ENCODE measurements at regions not wholly inside any gene's neighbourhood (a gene's known extent, or its start where the extent isn't known, plus 50 kb on each side); places are given as distances from the start of the nearest gene placed in this dataset.

DNA sequence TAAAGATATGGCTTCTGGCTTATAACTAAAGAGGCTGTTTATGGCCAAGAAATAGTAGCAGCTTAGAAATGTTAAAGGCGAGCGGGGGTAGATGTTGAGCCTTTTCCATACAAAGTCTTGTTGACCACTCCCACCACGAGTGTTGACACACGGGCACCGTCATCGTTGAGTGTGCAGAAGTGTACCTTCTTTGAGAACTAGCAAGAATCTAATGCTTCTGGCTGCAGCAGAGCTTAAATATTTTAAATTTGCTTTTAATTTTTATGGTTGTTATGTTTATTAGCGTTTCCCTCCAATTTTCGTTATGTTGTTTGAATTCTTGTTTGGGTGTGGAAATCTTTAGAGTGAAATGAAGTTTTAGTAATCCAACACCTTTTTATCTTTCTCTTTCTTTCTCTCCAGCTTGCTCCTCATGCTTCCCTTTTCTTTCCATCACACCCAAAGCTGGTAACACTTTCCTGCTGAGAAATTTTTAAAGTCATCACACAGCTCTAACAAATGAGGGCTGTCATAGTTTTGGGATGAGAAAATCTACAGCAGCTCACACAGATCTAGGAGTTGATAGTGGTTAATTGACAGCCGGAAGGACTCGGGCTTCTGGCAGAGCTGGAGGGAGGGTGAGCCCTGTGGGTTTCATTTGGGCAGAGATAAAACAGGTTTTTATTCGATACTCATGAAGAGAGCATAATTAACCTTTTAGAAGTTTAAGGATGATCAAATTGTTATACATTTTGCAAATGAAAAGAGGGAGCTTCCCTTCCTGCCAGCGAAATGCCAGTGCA, 120.1 kb upstream of the ZNF608 start:
- TF ChIP-seq, protein P1, sequence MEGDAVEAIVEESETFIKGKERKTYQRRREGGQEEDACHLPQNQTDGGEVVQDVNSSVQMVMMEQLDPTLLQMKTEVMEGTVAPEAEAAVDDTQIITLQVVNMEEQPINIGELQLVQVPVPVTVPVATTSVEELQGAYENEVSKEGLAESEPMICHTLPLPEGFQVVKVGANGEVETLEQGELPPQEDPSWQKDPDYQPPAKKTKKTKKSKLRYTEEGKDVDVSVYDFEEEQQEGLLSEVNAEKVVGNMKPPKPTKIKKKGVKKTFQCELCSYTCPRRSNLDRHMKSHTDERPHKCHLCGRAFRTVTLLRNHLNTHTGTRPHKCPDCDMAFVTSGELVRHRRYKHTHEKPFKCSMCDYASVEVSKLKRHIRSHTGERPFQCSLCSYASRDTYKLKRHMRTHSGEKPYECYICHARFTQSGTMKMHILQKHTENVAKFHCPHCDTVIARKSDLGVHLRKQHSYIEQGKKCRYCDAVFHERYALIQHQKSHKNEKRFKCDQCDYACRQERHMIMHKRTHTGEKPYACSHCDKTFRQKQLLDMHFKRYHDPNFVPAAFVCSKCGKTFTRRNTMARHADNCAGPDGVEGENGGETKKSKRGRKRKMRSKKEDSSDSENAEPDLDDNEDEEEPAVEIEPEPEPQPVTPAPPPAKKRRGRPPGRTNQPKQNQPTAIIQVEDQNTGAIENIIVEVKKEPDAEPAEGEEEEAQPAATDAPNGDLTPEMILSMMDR (IDR thresholded peaks at IDR 0.05 in 2 of 3, conservative IDR thresholded peaks at IDR 0.05 in 1 of 3; ENCODE audit: control insufficient read depth in 2 of 3, extremely low read depth in 1 of 3, insufficient read depth in 1 of 3, low read depth in 3 of 3, low read length in 3 of 3) = no peak
- TF ChIP-seq HDAC6 (IDR thresholded peaks at IDR 0.05; ENCODE audit: unreplicated experiment) (no peak), SPI1 (IDR thresholded peaks at IDR 0.05; ENCODE audit: borderline replicate concordance, insufficient read depth, low read depth, low read length) (no peak), SUZ12 (IDR thresholded peaks at IDR 0.05; ENCODE audit: unreplicated experiment) (no peak), POLR2AphosphoS5 (IDR thresholded peaks at IDR 0.05; ENCODE audit: low read length) (no peak), KDM1A (IDR thresholded peaks at IDR 0.05; ENCODE audit: borderline replicate concordance) (no peak), POLR2A (IDR thresholded peaks at IDR 0.05; ENCODE audit: low read depth, low read length) (no peak), RELA (IDR thresholded peaks at IDR 0.05; ENCODE audit: borderline replicate concordance, partially characterized antibody) (no peak), EZH2 (IDR thresholded peaks at IDR 0.05; ENCODE audit: borderline replicate concordance, control insufficient read depth, low read depth, low read length) (no peak), BCL11A (IDR thresholded peaks at IDR 0.05; ENCODE audit: low read depth, low read length) (no peak), NR2C1 (IDR thresholded peaks at IDR 0.05) (no peak)
- TF ChIP-seq, protein P2, sequence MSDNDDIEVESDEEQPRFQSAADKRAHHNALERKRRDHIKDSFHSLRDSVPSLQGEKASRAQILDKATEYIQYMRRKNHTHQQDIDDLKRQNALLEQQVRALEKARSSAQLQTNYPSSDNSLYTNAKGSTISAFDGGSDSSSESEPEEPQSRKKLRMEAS (IDR thresholded peaks at IDR 0.05; ENCODE audit: low read depth, low read length) = no peak

Measured in GM12878 (cell line).